GM21717 (cell line): ENCODE measurements at regions not wholly inside any gene's neighbourhood (a gene's known extent, or its start where the extent isn't known, plus 50 kb on each side); places are given as distances from the start of the nearest gene placed in this dataset.
"Not testable (repeated sequence)": the region's sequence is repeated elsewhere in the genome, so short reads cannot be mapped to it uniquely, and the experiment has no call there.

ENCODE experiments used
- ATAC-seq: cut with Tn5 transposase; IDR thresholded peaks from one replicate; pipeline ENCODE4 v1.9.1; 2021; ENCODE audit warnings: mild to moderate bottlenecking, moderate library complexity; ENCODE audit not compliant: unreplicated experiment

DNA sequence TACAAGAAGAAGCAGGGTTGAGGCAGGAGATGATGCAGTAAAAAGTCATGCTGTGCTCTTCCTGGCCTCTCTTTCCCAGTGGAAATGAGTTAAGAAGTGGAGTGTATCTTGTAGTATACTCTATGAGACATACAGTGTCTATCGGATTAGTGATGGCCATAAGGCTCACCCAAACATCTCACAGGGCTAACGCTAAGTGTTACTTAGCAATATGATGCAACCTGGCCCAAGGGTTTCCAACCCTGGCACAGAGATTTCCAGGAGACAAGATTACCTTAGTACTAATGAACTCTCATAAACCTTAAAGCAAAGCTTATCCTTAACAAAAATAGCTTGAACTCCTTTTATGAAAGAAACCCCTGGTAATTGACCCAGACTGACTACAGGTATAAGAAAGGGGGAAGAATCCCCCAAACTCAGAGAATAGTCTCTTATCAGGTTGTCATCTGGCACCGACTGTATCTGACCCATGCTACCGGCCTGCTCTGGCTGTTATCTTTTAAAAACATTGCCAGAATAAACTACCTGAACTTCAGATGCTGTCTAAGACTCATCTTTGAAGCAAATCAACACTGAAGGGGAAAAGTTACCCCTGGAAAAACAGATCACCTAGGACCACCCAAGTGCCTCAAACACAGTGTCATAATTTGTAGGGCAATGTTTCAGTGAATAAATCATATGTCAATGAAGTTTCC is 1002.0 kb downstream of the REEP3 start:
- no peak for ATAC-seq

DNA sequence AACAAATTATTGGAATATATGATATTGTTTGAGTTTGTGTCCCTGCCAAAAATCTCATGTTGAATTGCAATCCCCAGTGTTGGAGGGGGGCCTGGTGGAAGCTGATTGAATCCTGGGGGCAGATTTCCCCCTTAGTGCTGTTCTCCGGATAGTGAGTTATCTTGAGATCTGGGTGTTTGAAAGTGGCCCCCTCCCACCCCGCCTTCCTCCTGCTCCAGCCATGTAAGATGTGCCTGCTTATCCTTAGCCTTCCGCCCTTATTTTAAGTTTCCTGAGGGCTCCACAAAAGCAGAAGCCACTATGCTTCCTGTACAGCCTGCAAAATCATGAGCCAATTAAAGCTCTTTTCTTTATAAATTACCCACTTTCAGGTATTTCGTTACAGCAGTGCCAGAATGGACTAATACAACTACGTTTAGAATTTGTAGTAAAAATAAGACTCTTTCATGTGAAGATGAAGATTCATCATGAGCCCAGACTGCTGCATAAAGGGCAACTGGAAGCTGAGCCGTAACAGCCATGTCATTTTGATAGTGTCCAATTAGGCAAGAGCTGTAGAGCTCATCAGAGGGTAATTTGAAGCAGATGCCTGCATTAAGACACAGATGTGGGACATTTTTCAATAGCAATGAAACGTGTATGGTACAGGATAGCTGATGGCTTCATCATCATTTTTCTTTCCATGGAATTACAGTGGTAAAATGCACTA is 1007.2 kb downstream of the REEP3 start:
- no peak for ATAC-seq

DNA sequence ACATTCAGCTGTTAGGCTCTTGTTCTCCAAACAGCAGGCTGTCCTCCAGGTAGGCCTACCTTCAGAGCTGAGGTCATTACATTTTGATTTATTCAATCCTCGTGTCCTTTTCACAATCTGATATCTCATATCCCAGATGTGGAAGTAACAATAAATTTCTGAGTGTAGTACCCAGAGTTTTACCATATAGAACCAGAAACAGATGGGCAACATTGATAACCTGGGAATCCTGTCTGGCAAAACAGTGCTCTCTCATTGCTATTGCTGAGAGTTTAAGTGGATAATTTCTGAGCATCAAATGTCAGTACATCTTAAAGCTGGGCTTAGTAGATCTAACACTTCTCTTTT is 1007.8 kb downstream of the REEP3 start:
- ATAC-seq: no peak

DNA sequence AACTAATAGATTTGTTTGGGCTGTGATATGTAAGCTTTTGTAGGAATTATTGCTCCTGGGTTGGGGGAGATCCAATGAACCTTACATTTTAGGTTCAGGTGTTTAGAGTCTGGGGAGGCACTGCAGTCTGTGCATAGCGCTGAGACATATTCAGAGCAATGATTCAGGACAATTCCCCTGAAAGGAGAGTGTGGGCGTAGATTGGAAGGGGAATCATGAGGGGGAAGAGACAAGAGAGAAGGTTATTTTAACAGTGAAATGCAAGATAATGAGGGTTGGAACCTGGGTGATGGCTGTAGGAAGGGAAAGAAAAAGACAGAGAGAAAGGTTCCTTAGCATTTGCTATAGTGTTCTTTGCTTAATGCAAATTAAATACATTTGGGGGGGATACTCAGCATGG is 1013.4 kb downstream of the REEP3 start:
- ATAC-seq: no peak

DNA sequence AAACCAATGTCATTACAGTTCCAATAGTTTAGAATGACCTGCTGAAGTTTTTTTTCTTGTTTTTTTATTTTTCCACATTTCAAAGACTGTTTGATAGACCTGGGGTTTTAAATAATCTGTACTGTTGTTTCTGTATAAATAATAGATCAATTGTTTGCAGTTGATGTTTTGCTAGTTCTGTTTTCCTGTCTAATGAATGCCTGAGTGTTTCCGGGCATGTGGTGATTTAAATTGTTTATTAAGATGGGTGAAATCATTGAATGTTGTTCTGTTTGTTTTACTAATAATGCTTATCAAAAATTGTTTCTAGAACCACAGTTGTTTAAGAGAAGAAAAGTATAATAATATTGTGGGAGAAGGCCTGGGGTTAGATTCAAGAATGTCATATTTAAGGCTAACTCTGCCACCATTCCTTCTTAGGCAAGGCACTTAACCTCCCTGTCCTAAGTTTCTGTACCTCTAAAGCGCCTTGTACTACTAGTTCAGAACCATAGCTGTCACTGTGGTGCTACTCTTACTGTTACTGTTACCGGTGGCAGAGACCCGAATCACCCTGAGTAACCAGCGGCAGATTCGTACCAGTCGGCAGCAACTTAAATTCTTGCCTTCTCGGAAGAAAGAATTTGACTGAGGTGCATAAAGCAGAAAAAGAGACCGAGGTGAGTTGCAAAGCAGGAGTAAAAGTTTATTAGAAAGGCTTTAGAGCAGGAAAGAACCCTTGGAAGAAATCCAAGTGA is 1014.1 kb downstream of the REEP3 start:
- ATAC-seq: no peak

DNA sequence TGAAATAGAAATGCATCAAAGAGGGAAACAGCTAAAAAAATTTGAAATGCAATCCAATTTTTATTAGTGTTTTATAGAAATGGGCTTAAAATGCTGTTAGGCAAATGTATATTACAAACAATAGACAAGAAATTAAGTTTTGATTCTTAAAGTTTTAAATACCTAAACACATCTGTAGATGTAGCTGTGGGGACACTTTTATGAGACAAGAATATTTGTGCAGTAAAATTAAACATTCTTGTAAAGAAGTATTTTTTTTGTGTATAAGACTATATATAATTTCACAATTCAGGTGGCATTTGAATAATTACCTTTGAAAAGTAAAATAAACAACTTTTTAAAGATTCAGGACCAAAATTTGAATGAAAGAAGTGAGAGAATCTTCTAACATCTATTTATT is 1015.9 kb downstream of the REEP3 start:
- ATAC-seq: no peak

DNA sequence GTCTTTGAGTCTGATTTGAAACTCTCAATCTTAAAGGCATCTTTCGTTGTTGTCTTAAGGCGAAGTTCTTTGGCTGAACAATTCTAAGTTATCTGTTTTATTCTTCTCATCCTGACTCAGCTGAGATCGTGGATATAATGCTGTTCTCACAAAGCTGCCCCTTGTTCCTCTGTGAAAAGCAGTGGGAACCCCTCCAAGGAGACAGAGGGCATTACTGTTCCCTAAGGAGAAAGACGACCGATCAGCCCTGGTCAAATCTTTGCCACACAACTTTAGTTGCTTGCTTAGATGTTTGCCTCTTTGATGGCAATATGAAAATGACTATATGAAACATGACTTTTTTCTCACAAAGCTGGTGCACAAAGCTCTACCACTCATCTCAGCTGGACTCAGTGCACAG is 1016.7 kb downstream of the REEP3 start:
- ATAC-seq: no peak

DNA sequence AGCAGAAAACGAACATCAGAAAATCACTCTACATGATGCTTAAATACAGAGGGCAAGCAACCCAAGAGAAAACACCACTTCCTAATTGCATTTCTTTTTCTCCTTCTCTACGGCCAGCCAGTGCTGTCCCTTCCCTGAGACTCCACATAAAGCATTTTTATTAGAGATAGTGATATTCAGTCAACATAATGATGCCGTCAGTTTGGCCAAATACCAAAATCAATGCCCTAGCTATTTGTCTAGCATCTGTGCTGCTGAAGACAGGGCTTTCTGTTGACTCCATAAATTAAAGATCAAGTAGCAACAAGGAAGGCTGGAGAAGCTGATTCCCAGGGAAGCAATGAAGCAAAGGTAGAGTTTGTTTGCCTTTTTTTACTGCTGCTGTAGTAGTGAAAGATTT is 1024.9 kb downstream of the REEP3 start:
- no peak for ATAC-seq

DNA sequence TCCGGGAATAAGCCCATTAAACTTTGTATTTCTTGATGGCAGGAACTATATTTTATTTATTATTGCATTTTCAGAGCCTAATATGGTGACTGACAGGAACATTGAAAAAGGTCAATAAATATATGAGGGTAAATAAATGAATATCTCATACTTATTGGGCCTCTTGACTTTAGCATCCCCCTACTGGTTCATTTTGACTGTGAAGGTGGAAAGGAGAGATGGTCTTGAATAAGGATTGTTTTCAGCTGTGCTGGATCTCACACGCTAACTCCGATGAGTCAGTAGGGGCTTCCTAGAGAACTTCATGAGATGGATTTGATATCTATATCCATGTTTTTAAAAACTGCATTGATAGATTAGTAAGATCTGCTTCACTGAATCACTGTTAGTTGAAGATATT is 1026.0 kb downstream of the REEP3 start:
- ATAC-seq: no peak

DNA sequence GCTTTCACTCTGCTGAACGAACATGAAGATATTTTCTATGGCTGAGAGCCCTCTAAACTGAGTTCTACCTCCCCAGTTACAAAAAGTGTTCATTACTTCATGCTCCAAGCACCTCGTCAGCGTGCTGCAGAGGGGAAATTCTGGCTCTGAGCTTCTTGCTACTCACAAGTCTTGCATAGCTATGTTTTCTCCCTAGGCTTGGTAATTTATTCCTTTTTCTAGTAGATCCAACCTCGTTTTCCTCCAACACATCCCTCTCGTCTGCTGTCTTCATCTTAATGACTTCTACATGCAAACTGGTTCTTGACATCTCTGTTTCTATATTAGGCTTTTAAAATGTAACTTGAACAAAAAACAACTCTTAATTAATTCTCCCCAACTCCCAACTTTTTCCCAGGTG is 1034.5 kb downstream of the REEP3 start:
- ATAC-seq: no peak

DNA sequence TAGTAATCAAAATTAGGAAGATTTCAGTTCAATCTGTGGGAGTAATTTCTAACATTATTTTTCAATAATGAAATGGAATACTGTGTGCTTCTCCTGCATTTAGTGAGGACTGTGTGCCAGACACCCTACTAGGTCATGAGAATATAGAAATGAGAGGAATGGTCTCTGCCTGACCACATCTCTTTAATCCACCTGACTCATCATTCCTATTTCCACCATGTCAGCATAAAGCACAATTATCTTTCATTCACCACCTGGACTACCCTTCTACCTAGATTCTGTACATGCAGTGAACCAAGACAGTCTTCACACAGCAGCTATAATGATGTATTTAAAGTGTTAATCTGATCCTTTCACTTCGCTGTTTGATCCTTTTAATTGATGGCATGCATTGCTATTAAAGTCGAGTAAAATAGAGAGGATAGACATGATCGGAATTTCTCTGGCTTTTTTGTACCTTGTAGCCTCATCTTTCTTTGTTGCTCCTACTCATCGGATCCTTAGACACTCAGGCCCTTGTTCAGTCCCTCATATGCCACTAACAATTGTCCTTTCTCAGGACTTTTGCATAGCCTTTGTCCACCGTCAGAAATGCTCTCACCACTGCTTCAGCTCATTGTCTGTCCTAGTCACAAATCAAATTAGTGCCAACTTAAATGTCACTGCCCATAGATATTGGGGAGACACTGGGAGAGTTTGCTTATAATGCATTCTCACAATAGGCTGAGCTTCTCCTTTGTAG is 1037.1 kb downstream of the REEP3 start:
- no peak for ATAC-seq

DNA sequence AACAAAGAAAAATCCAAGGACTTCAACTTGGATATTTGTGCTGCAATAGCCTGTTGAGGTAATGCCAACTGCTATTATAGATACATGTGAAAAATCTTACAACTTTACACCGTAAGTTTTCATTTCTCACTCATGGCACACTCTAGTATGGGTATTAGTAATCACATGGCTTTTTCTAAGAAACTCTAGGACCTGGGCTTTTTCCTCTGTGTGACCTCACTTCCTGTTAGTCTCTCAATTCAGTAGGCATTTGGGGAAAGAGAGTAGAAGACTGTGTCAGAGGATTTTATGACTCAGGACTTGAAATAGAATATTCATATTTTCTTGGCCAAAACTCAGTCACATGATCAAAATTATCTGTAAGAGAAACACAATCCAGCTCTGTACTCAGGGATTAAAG is 1049.9 kb downstream of the REEP3 start:
- no peak for ATAC-seq

DNA sequence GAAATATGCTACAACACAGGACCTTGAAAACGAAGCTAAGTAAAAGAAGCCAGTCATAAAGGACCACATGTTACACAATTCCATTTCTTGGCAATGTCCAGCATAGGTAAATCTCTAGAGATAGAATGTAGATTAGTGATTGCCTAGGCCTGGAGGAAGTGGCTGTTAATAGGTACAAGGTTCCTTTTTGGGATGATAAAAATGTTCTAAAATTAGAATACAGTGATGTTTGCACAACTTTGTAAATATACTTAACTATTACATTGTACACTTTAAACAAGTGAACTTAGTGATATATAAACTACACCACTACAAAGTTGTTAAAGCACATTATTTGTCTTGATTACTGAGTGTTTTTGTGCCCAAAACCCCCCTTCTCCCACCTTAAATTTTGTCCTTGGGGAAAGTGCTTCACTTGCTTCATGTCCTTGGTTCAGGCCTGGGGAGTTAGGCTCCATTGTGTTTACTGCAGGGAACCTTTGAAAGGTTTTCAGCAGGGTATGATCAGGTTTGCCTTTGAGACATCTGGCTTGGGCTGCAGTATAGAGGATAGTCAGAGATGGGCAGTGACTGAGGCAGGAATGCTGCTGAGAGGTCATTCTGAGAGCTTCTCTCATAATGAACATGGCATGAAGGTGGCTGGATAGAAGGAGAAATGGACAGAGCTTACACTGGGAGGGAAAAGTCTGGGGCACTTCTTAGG is 1052.6 kb downstream of the REEP3 start:
- no peak for ATAC-seq

DNA sequence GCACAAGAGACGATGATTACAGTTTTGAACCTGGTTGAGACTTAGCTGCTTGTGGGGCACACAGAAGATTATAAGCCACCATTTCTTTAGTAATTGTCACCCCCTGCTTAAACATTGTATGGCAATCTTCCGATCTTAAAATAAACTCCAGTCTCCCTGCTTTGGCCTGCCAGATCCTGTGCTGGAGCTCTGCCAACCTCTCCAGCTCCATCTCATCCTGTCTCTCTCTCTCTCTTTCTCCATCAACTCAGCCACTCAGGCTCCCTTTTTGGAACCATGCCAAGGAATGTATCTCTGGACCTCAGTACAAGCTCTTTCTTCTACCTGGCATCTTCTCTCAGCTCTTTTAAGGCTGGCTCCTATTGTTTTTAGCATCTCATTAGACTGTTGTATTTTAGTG is 1053.2 kb downstream of the REEP3 start:
- ATAC-seq: no peak

DNA sequence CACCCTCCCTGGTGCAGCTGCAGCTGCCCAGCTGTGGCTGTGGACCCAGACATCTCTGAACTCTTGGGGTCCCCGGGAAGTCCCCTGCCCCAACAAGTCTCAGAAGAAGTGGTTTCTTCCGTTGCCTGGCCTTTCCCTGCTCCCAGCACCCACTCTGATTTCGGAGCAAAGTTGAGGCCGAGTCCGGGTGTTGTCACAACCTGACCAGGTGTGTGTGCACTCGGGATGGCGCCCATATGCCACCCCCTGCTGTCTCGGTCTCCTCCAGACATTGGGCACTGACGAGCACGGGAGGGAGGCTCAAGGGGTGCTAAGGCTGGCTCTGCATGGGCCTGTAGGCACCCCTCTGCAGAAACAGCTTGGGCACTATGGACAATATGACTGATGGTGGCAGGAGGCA is 1055.3 kb downstream of the REEP3 start:
- ATAC-seq: no peak

DNA sequence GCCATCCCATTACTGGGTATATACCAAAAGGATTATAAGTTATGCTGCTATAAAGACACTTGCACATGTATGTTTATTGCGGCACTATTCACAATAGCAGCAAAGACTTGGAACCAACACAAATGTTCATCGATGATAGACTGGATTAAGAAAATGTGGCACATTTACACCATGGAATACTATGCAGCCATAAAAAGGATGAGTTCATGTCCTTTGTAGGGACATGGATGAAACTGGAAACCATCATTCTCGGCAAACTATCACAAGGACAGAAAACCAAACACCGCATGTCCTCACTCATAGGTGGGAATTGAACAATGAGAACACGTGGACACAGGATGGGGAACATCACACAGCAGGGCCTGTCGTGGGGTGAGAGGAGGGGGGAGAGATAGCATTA is 1057.6 kb downstream of the REEP3 start:
- not testable (repeated sequence) for ATAC-seq

DNA sequence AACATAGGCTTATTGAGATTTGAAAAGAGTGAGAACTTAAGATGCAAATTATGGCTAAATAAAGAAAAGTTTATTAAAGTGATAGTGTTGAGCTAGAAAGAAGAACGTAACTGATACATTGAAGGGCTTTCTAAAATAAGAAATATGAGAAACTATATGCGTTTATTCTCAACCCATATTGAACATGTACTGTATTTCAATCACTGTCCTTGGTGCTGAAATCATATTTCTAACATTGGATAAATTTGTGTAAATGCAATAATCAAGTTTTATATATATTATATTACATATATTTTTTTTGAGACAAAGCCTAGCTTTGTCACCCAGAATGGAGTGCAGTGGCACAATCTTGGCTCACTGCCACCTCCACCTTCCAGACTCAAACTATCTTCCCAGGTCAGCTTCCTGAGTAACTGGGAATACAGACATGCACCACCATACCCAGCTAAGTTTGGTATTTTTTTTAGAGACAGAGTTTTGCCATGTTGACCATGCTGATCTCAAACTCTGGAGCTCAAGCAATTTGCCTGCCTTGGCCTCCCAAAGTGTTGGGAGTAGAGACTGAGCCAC is 1065.8 kb downstream of the REEP3 start:
- no peak for ATAC-seq

DNA sequence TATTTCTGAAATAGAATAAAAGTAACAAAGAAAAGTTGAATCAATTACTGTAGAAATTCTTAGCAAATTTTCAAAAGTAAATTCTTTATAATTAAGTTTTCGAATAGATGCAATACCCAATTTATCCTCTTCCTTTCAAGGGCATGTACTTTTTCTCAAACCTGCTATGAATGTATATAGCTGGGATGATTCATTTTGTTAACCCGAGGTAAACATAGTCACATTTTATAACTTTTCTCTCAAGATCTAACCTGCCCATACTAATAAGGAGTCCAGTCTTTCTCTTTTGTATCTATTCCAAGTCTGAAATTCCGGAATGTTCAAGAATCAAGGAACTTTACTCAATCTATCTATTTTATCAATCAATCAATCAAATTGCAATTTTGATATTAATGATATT is 1072.9 kb downstream of the REEP3 start:
- no peak for ATAC-seq

DNA sequence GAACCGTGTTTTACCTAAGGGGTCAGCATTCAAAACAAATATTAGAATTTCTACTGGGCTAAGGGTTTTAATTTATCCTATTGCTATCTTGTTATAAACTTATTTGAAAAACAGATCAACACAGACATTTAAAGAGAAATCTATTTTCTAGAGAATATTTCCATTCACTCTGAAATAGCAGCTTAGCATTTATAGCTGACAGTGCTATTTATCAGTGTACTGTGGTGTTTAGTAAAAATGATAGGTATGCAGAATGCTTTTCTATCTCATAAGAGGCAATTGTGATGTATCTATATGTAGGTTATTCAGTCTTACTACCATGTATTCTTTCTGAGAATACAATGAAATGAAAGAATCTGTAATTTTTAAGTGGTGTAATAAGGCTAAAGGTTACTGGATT is 1077.4 kb downstream of the REEP3 start:
- no peak for ATAC-seq

DNA sequence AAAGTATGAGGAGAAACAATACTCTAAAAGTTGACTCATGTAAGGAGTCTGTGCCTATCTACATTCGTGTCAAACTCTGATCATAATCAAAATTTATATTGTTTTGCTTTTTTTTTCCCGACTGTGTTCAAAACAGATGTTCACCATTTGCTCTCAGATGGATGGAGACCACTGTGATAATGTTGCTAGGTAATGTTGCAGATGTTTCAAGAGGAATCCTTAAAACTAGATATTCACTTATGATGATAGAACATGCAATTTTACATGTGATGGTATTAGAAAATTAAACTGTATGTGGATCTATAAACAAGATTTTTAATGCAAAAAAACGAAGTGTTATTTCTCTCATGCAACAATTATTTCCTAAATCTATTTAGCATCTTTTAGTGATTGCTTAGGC is 1080.1 kb downstream of the REEP3 start:
- ATAC-seq: no peak

DNA sequence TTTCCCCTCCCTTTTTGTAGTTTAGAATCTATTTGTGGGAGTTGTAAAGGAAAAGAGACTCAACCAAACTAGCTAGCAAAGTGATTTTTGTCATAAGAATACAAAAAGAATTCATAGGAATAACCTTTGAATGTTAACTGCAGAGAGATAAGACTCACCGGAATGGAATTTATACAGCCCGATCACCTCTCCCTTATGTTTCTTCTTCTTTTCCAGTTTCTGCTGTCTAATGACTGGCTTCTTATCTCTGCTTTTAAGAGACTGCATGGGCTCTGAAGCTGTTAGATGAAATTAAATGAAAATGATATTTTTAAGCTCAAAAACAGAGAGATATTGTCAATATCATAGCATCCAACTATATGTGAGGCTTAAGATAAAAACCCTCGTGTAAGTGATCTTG is 1095.9 kb downstream of the REEP3 start:
- ATAC-seq: no peak
